HepG2 (cell line): ENCODE measurements at regions not wholly inside any gene's neighbourhood (a gene's known extent, or its start where the extent isn't known, plus 50 kb on each side); places are given as distances from the start of the nearest gene placed in this dataset.

Source experiments
- ATAC-seq: fragments of 200-7000 bp; cut with Tn5 transposase; 3 replicates; pipeline ENCODE4 v1.9.1; 2020; ENCODE audit warnings: mild to moderate bottlenecking, moderate library complexity
- BruUV-seq: library from RNA; stranded (reverse); fragments of 400-500 nt; replicated peaks from 2 replicates; lab custom pipeline; 2021; lab: Mats Ljungman, UMichigan
- CTCF ChIA-PET: fragments of 300-600 bp; formaldehyde crosslinking; extraction: SDS; loops from one replicate; lab custom pipeline; 2021; ENCODE audit warnings: low total read pairs, inconsistent platforms, low intra/inter-chr PET ratio; lab: Yijun Ruan, JAX
- POLR2A ChIA-PET: fragments of 350-600 bp; sonication (Branson Sonifier 250); formaldehyde crosslinking; loops from one replicate; lab custom pipeline; 2020; ENCODE audit warnings: antibody characterized with exemption, inconsistent platforms; lab: Yijun Ruan, JAX
- DNase-seq: peaks from one replicate; pipeline ENCODE4 v3.0.0-alpha.2; 2015; ENCODE audit warnings: low spot score
- FAIRE-seq: peaks from 3 replicates; lab custom pipeline; 2011; peaks lifted over from hg19 to GRCh38; lab: Jason Lieb, UNC
- H2AFZ ChIP-seq: one replicate; pipeline ENCODE4 v1.6.1; 2011; ENCODE audit warnings: low read length, inconsistent platforms
- H3K27ac ChIP-seq: fragments of 300-600 bp; 3 replicates; pipeline ENCODE4 v1.8.0; 2011; ENCODE audit warnings: mixed run types, mild to moderate bottlenecking, mixed read lengths, low read length, inconsistent platforms; ENCODE audit not compliant: insufficient read depth; ENCODE audit errors: extremely low read length
- H3K27me3 ChIP-seq, 2 experiments: fragments of 200-600 bp in 1 of 2; 2 replicates in 1 of 2; 3 replicates in 1 of 2; pipeline versions ENCODE4 v1.6.0 to v1.8.0; 2011; ENCODE audit warnings: low read length in 2 of 2, mild to moderate bottlenecking in 2 of 2, moderate library complexity in 2 of 2, inconsistent platforms in 1 of 2; ENCODE audit not compliant: insufficient read depth in 2 of 2, control insufficient read depth in 1 of 2
- H3K36me3 ChIP-seq, 2 experiments: fragments of 200-600 bp in 1 of 2; replicated peaks in 1 of 2; 2 replicates in 1 of 2; 3 replicates in 1 of 2; pipeline versions ENCODE4 v1.5.1 to v1.8.0; 2011; ENCODE audit warnings: low read length in 2 of 2, inconsistent platforms in 1 of 2; ENCODE audit not compliant: insufficient read depth in 2 of 2, control insufficient read depth in 1 of 2
- H3K4me1 ChIP-seq: 2 replicates; pipeline ENCODE4 v1.5.1; 2012; ENCODE audit warnings: low read length, inconsistent platforms; ENCODE audit not compliant: insufficient read depth
- H3K4me2 ChIP-seq: 2 replicates; pipeline ENCODE4 v1.6.0; 2011; ENCODE audit warnings: low read depth, low read length, inconsistent platforms
- H3K4me3 ChIP-seq, 3 experiments: fragments of 200-600 bp in 1 of 3; sonication (generic), shearing (Covaris generic) in 1 of 3; replicated peaks in 1 of 3; 2 replicates each; pipeline ENCODE4 v1.5.1; 2011 to 2016; ENCODE audit warnings: low read length in 3 of 3, inconsistent platforms in 2 of 3, low read depth in 2 of 3, mild to moderate bottlenecking in 2 of 3, control low read depth in 1 of 3, mixed read lengths in 1 of 3; ENCODE audit not compliant: insufficient read depth in 1 of 3
- H3K79me2 ChIP-seq: one replicate; pipeline ENCODE4 v1.6.1; 2011; ENCODE audit warnings: low read length, inconsistent platforms; ENCODE audit not compliant: insufficient read depth
- H3K9ac ChIP-seq: 2 replicates; pipeline ENCODE4 v1.6.0; 2011; ENCODE audit warnings: mild to moderate bottlenecking, low read depth, low read length, inconsistent platforms; ENCODE audit not compliant: insufficient read depth
- H3K9me3 ChIP-seq: 2 replicates; pipeline ENCODE4 v1.5.1; 2012; ENCODE audit warnings: mild to moderate bottlenecking, low read length
- H4K20me1 ChIP-seq: 2 replicates; pipeline ENCODE4 v1.6.0; 2011; ENCODE audit warnings: inconsistent platforms, mild to moderate bottlenecking, low read length, moderate library complexity; ENCODE audit not compliant: insufficient read depth
- NCOA2 ChIP-seq: sonication (generic); formaldehyde crosslinking; IDR thresholded peaks from 2 replicates; pipeline ENCODE4 v1.8.0; 2022; ENCODE audit warnings: inconsistent platforms
- PRMT3 ChIP-seq: sonication (generic); formaldehyde crosslinking; IDR thresholded peaks from 2 replicates; pipeline ENCODE4 v1.8.1; 2022; ENCODE audit warnings: low read depth, mild to moderate bottlenecking, moderate library complexity, missing genetic modification reagents, borderline replicate concordance
- SALL2 ChIP-seq: sonication (generic); formaldehyde crosslinking; IDR thresholded peaks from 2 replicates; pipeline ENCODE4 v1.8.1; 2023; ENCODE audit warnings: mild to moderate bottlenecking, missing genetic modification reagents, inconsistent platforms
- TBL1XR1 ChIP-seq: fragments of 150-350 bp; IDR thresholded peaks from 2 replicates; pipeline ENCODE4 v1.6.1; 2014; ENCODE audit warnings: borderline replicate concordance, low read length; ENCODE audit not compliant: partially characterized antibody
- TSC22D2 ChIP-seq: sonication (generic); formaldehyde crosslinking; IDR thresholded peaks from 2 replicates; pipeline ENCODE4 v1.5.1; 2020; ENCODE audit warnings: missing genetic modification reagents, mild to moderate bottlenecking, borderline replicate concordance
- U2AF2 ChIP-seq: fragments of 200-400 bp; formaldehyde crosslinking; IDR thresholded peaks from 2 replicates; pipeline ENCODE4 v1.6.1; 2017; ENCODE audit warnings: low read depth, mild to moderate bottlenecking, low read length
- YY1 ChIP-seq: IDR thresholded peaks from 2 replicates; pipeline ENCODE4 v1.6.1; 2011; ENCODE audit warnings: low read length, low read depth, moderate library complexity, mild to moderate bottlenecking; ENCODE audit not compliant: insufficient read depth, insufficient replicate concordance
- ZKSCAN1 ChIP-seq: fragments of 150-350 bp; IDR thresholded peaks from 2 replicates; pipeline ENCODE4 v1.6.1; 2014; ENCODE audit warnings: low read length
- ZNF264 ChIP-seq: sonication (generic); formaldehyde crosslinking; IDR thresholded peaks from 2 replicates; pipeline ENCODE4 v1.4.0; 2020; ENCODE audit warnings: missing genetic modification reagents
- ZNF501 ChIP-seq: sonication (generic); formaldehyde crosslinking; IDR thresholded peaks from 2 replicates; pipeline ENCODE4 v1.5.1; 2020; ENCODE audit warnings: mild to moderate bottlenecking, moderate library complexity, missing genetic modification reagents
- ZNF510 ChIP-seq: sonication (generic); formaldehyde crosslinking; IDR thresholded peaks from 2 replicates; pipeline ENCODE4 v1.4.0; 2020; ENCODE audit warnings: low read depth, mild to moderate bottlenecking, missing genetic modification reagents
- ZNF615 ChIP-seq: sonication (generic); formaldehyde crosslinking; IDR thresholded peaks from 2 replicates; pipeline ENCODE4 v1.5.0; 2020; ENCODE audit warnings: mild to moderate bottlenecking, missing genetic modification reagents, borderline replicate concordance
- ZNF761 ChIP-seq: sonication (generic); formaldehyde crosslinking; conservative IDR thresholded peaks from 2 replicates; pipeline ENCODE4 v1.4.0; 2020; ENCODE audit warnings: mild to moderate bottlenecking, missing genetic modification reagents
- WGBS: methylation state at CpG from one replicate; pipeline ENCODE4 v1.1.6; 2017; ENCODE audit warnings: low lambda C conversion rate; 5-methylcytosine and 5-hydroxymethylcytosine counted together
- in situ Hi-C: cut with HindIII; loops from 2 replicates; pipeline ENCODE4 v1.10.0; 2017; ENCODE audit warnings: low pct_unique_long_range_greater_than_20kb; ENCODE audit not compliant: extremely low pct_ligation_motif_present
- intact Hi-C: fragments of 100-400 bp; cut with micrococcal nuclease; formaldehyde crosslinking; loops from one replicate; pipeline ENCODE4 v1.10.0; 2022; ENCODE audit not compliant: unreplicated experiment
- TF ChIP-seq, protein P1 (sequence below): sonication (generic); formaldehyde crosslinking; IDR thresholded peaks from 2 replicates; pipeline ENCODE4 v1.9.0; 2021; ENCODE audit warnings: missing genetic modification reagents, borderline replicate concordance
- TF ChIP-seq, protein P2 (sequence below): sonication (generic); formaldehyde crosslinking; IDR thresholded peaks from 2 replicates; pipeline ENCODE4 v1.4.0; 2020; ENCODE audit warnings: missing genetic modification reagents
- TF ChIP-seq, protein P3 (sequence below): sonication (generic); formaldehyde crosslinking; IDR thresholded peaks from 2 replicates; pipeline ENCODE4 v1.4.0; 2020; ENCODE audit warnings: mild to moderate bottlenecking, low read depth, missing genetic modification reagents
- TF ChIP-seq, protein P4 (sequence below): sonication (generic); formaldehyde crosslinking; IDR thresholded peaks from 2 replicates; pipeline ENCODE4 v1.4.0; 2020; ENCODE audit warnings: mild to moderate bottlenecking, missing genetic modification reagents

DNA sequence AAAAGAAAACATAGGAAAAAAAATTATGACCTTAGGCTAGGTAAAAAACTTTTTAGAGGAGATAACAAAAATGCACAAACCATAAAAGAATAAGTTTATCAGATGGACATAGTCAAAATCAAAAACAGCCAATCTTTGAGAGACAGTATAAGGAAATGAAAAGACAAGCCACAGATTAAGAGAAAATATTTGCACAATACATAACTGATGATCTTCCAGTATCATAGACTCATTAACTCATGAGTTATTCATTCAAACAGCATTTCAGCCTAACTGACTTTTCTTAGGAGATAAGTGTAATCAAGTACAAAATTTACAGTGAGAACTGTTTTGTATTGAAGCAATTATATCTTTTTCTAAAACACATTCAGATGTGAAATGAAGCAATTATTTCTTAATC lies 183.8 kb downstream of the FBXO8 start (continued):
- TF ChIP-seq, protein P1, sequence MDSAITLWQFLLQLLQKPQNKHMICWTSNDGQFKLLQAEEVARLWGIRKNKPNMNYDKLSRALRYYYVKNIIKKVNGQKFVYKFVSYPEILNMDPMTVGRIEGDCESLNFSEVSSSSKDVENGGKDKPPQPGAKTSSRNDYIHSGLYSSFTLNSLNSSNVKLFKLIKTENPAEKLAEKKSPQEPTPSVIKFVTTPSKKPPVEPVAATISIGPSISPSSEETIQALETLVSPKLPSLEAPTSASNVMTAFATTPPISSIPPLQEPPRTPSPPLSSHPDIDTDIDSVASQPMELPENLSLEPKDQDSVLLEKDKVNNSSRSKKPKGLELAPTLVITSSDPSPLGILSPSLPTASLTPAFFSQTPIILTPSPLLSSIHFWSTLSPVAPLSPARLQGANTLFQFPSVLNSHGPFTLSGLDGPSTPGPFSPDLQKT (CRISPR knock-in tag): no peak

DNA sequence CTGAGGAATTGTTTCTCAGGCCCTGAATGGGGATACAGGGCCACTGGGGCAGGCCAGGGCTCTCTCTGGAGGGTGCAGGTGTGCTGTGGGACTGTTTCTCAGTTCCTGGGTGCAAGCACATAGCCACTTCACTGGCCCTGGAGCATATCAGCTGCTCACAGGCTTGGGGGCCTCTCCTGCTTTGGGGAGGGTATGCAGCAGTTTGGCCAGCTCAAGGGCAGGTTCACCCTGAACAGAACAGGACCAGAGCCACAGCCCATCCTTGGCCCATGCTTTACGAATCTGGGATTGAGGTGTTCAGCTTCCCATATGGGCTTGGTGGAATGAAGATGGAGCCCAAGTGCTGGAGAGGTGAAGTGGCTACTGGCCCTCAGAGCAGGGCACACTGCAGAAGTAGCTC lies 186.5 kb downstream of the FBXO8 start:
- Histone ChIP-seq H3K27ac (no peak overlapping the region), H2AFZ (no peak overlapping the region), H3K4me2 (no peak overlapping the region), H3K27me3 (no peaks in the 10 kb centered on the region), H3K9me3 (no peaks in the 10 kb centered on the region), H4K20me1 (no peaks in the 10 kb centered on the region), H3K4me3 (no peak overlapping the region), H3K4me1 (no peaks in the 10 kb centered on the region), H3K9ac (no peak overlapping the region), H3K79me2 (no peaks in the 10 kb centered on the region), H3K36me3 (no peaks in the 10 kb centered on the region)
- ATAC-seq: no peak
- no peak for FAIRE-seq
- DNase-seq: no peak
- BruUV-seq: no TSS peak
- ChIA-PET POLR2A (no interaction called here), CTCF (no interaction called here)
- TF ChIP-seq ZNF615 (no peak), ZNF510 (CRISPR knock-in tag) (no peak), TBL1XR1 (no peak), U2AF2 (no peak), YY1 (no peak), NCOA2 (CRISPR knock-in tag) (no peak), ZNF761 (CRISPR knock-in tag) (no peak), PRMT3 (CRISPR knock-in tag) (no peak), SALL2 (CRISPR knock-in tag) (no peak), ZNF501 (no peak), TSC22D2 (no peak), ZKSCAN1 (no peak), ZNF264 (no peak)
- TF ChIP-seq, protein P2, sequence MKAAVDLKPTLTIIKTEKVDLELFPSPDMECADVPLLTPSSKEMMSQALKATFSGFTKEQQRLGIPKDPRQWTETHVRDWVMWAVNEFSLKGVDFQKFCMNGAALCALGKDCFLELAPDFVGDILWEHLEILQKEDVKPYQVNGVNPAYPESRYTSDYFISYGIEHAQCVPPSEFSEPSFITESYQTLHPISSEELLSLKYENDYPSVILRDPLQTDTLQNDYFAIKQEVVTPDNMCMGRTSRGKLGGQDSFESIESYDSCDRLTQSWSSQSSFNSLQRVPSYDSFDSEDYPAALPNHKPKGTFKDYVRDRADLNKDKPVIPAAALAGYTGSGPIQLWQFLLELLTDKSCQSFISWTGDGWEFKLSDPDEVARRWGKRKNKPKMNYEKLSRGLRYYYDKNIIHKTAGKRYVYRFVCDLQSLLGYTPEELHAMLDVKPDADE: no peak
- TF ChIP-seq, protein P3, sequence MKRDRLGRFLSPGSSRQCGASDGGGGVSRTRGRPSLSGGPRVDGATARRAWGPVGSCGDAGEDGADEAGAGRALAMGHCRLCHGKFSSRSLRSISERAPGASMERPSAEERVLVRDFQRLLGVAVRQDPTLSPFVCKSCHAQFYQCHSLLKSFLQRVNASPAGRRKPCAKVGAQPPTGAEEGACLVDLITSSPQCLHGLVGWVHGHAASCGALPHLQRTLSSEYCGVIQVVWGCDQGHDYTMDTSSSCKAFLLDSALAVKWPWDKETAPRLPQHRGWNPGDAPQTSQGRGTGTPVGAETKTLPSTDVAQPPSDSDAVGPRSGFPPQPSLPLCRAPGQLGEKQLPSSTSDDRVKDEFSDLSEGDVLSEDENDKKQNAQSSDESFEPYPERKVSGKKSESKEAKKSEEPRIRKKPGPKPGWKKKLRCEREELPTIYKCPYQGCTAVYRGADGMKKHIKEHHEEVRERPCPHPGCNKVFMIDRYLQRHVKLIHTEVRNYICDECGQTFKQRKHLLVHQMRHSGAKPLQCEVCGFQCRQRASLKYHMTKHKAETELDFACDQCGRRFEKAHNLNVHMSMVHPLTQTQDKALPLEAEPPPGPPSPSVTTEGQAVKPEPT: no peak
- TF ChIP-seq, protein P4, sequence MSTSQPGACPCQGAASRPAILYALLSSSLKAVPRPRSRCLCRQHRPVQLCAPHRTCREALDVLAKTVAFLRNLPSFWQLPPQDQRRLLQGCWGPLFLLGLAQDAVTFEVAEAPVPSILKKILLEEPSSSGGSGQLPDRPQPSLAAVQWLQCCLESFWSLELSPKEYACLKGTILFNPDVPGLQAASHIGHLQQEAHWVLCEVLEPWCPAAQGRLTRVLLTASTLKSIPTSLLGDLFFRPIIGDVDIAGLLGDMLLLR: no peak
- intact Hi-C loops (no loop called here), in situ Hi-C loops (no loop called here)
- WGBS: no CpG with 5 or more reads among the region's 1 CpG
